Right renal pelvis (tissue), 4 donors: ENCODE measurements at regions not wholly inside any gene's neighbourhood (a gene's known extent, or its start where the extent isn't known, plus 50 kb on each side); places are given as distances from the start of the nearest gene placed in this dataset.

Experiments used
- DNase-seq, 4 donors: peaks; one replicate each; pipeline ENCODE4 v3.0.0-alpha.2; 2013; ENCODE audit warnings: low read depth in 4 of 4, low spot score in 3 of 4, missing footprints in 1 of 4

GRCh38 chr5:118555727-118556126, 432.6 kb downstream of the DTWD2 start:
- no peak for DNase-seq

GRCh38 chr5:118554981-118555380, 433.4 kb downstream of the DTWD2 start:
- peak in 1 of 4 donors; percentile 12 for DNase-seq

- DNase-seq: no peak
Measured at GRCh38 chr5:118554241-118554640, 434.1 kb downstream of the DTWD2 start.

GRCh38 chr5:118553662-118554061, 434.7 kb downstream of the DTWD2 start:
- DNase-seq: no peak

GRCh38 chr5:118552731-118553360, 435.5 kb downstream of the DTWD2 start:
- DNase-seq: no peak

GRCh38 chr5:118552146-118552545, 436.2 kb downstream of the DTWD2 start:
- DNase-seq: no peak

GRCh38 chr5:118551716-118552115, 436.6 kb downstream of the DTWD2 start:
- no peak for DNase-seq

GRCh38 chr5:118551031-118551430, 437.3 kb downstream of the DTWD2 start:
- DNase-seq: no peak

GRCh38 chr5:118548761-118549720, 439.3 kb downstream of the DTWD2 start:
- DNase-seq: no peak

GRCh38 chr5:118545470-118545869, 442.9 kb downstream of the DTWD2 start:
- DNase-seq: no peak

GRCh38 chr5:118544887-118545449, 443.4 kb downstream of the DTWD2 start:
- no peak for DNase-seq

GRCh38 chr5:118533923-118534322, 454.4 kb downstream of the DTWD2 start:
- no peak for DNase-seq

- DNase-seq: no peak
Measured at GRCh38 chr5:118533156-118533555, 455.2 kb downstream of the DTWD2 start.

- DNase-seq: no peak
Measured at GRCh38 chr5:118531276-118531675, 457.1 kb downstream of the DTWD2 start.

- DNase-seq: no peak
Measured at GRCh38 chr5:118529361-118530144, 458.8 kb downstream of the DTWD2 start.

GRCh38 chr5:118522626-118523025, 465.7 kb downstream of the DTWD2 start:
- DNase-seq: no peak

- no peak for DNase-seq
Measured at GRCh38 chr5:118520771-118521415, 467.5 kb downstream of the DTWD2 start.

GRCh38 chr5:118519466-118519865, 468.9 kb downstream of the DTWD2 start:
- DNase-seq: no peak

- DNase-seq: no peak
Measured at GRCh38 chr5:118518720-118519119, 469.6 kb downstream of the DTWD2 start.

- DNase-seq: no peak
Measured at GRCh38 chr5:118511846-118512245, 476.5 kb downstream of the DTWD2 start.
